GM19467 (cell line): ENCODE measurements at regions not wholly inside any gene's neighbourhood (a gene's known extent, or its start where the extent isn't known, plus 50 kb on each side); places are given as distances from the start of the nearest gene placed in this dataset.
"Not testable (repeated sequence)": the region's sequence is repeated elsewhere in the genome, so short reads cannot be mapped to it uniquely, and the experiment has no call there.

Experiments
- ATAC-seq: cut with Tn5 transposase; IDR thresholded peaks from one replicate; pipeline ENCODE4 v1.9.1; 2021; ENCODE audit warnings: mild to moderate bottlenecking, moderate library complexity; ENCODE audit not compliant: unreplicated experiment

DNA sequence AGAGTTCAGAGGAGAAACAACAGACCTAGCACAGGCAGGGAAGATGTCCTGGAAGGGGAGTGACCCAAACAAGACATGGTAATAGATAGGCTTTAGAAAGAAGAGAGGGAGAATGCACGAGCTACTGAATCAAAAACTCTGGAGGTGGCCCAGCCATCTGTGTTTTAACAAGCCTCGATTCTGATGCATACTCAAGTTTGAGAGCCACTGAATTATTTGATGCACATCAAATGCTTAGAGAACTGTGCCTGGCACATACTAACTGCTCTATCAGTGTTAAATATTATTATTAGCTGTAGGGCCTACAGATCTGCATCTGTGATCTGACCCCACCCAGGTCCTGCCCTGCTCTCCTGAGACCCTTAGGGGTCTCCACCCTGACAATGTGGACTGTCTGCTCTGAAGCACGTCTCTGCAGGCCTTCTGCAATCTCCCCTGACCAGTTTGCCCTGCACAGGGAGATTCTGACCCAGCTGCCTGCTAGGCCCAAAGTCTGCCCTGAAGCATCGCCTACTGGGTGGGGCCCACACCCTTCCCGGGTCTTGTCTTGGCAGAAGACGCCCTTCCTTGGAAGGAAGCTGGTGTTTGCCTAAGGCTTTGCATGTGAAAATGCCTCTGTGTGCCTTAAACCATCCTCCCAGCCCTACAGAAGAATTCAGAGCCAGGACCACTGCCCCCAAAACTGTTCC lies 201.5 kb upstream of the KLF3 start:
- no peak for ATAC-seq

DNA sequence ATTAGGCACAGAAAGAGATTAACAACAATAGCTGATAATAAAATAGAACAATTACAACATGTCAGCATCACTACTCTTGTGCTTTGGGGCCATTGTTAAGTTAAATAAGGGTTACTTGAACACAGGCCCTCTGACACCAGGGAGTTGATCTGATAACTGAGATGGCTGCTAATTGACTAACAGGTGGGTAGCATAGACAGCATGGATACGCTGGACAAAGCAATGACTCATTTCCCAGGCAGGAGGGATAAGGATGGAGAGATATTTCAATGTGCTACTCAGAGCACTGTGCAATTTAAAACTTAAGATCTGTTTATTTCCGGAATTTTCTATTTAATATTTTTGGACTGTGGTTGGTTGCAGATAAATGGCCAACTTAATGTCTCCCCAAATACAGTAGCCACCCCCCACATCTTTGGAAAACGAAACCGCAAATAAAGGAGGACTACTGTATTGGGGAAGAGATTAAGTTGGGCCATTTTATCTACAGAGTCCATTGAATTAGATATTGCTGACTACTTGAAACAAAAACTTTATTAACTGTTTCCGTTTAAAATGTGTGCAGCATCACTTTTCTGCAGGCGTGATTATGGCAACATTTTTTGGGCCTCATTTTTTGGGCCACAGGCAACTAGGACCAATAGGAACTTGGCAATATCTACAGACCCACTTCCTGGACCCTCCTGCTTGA lies 200.6 kb upstream of the KLF3 start:
- no peak for ATAC-seq

DNA sequence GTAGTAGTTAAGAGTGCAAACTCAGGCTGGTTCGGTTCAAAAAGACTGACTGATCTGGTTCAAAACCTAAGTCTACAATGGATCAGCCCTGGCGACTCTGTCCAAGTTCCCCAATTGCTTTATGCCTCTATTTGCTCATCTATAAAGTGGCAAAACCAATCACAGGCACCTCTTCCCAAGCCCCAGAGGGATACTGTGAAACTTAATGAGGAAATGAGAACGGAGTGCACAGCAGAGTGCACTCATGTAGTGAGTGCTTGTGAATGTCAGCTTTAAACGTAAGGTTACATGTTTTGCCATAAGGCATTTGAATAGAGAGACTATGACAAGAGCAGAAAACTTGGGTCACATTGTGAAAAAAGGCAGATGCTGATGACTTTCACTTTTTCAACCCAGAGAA lies 199.7 kb upstream of the KLF3 start:
- no peak for ATAC-seq

DNA sequence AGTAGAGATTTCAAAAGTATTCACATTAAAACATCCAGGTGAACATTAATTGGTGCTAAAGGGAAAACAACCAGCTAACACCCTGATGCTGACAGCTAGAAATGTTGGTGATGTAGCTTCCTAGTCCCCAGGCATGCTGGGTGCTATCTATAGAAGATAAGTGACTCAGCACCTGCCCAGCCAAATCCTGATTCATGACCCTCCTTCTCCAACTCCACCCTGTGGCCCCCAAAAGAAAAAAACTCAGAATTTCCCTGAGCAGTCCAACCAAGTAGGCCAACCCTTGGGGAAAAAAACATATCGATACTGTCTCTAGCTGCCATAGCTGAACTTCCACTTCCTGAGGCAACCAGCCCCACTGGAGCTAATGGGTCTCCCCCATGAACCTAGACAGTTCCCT lies 197.6 kb upstream of the KLF3 start:
- ATAC-seq = no peak

DNA sequence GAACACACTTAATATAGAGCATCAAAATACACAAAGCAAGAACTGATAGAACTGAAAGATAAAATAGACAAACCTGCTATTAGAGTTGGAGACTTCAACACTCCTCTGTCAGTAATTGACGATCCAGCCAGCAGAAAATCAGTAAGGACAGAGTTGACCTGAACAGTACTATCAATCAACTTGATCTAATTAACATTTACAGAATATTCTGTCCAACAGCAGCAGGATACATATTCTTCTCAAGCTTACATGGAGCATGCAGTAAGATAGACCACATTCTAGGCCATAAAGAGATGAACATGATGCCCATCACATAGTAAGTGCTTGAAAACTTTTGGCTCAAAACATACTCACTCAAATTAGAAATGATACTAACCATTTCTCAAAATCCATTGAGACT lies 196.7 kb upstream of the KLF3 start:
- no peak for ATAC-seq

DNA sequence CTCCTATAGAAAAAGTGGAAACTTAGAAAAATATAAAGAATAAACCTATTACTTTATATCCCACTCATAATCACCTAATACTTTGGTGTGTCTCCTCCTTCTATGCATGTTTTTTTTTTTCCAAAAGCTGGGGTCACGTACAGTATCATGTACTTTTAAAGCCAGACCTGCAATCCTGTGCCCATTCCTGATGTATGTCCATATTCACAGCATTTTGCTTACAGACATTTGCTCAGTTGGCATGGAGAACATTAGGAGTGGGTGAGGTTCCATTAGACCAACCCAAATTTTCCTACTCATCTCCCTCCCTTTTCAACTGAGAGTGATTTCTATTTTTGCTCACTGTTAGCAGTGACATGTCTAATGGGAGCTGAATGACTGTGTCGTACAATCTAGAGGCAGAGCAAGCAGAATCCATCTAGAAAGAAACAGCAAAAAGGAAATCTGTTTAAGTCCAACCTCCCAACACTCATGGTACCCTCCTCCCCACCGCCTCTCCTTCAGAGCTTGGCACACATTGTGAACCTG lies 195.6 kb upstream of the KLF3 start:
- ATAC-seq = no peak

DNA sequence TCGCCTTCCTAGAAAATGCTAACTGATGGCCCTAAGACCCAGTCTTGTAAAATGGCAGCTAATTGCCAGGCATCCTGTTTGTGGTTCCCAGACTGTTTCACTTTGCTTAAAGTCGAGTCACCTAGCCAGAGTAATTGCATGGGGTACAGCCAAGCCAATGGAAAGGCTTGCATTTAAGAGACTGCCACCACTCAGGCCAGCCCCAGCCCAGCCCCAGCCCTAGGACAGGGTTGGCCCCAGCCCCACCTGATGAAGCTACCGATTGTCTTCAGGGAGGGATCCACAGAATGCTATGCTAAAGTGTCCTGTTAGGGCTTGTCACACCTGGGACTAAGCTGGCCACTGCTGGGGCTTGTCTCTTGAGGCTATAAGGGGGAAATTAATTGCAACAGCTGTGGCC lies 194.6 kb upstream of the KLF3 start:
- ATAC-seq = no peak

DNA sequence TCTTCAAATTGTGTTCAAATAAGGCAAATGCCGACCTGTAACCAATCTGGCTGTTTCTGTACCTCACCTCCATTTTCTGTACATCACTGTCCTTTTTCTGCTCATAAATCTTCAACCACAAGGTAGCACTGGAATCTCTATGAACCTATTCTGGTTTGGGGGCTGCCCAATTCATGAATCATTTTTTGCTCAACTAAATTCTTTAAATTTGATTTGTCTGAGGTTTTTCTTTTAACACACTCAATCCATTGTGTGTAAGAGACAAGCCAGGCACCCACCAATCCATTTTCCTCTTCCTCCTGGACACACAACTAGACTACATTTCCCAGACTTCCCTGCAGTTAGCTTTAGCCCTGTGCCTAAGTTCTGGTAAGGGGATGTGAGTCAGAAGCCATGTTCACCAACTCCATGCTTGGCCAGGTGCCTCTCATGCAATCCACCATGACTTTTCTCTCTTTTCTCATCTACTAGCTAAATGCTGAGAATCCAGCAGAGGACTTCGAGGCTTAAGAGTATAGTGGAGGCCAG lies 193.2 kb upstream of the KLF3 start:
- no peak for ATAC-seq

DNA sequence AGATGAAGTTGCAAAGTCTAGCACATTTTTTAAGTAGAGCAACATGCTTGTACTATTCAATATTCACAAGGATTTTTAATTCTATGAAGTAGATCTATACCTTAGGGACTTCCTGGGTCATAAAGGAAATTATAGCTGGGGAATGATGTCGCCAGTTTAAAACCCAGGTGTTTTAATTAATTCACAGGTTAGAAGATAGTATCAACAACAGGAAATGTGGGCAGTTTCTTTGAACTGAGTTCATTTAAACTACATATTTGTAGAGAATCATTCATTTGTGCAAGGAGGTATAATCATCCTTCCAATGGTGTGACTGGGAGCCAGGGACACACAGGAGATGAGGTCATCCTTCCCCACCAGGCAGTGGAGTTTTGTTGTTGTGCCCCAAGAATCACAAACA lies 181.3 kb upstream of the KLF3 start:
- no peak for ATAC-seq

DNA sequence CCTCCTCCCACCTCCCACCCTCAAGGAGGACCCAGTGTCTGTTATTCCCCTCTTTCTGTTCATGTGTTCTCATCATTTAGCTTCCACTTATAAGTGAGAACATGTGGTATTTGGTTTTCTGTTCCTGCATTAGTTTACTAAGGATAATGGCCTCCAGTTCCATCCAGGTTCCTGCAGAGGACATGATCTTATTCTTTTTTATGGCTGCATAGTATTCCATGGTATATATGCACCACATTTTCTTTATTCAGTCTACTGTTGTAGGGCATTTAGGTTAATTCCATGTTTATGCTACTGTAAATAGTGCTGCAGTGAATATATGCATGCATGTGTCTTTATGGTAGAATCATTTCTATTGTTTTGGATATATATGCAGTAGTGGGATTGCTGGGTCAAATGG lies 180.4 kb upstream of the KLF3 start:
- ATAC-seq = not testable (repeated sequence)

DNA sequence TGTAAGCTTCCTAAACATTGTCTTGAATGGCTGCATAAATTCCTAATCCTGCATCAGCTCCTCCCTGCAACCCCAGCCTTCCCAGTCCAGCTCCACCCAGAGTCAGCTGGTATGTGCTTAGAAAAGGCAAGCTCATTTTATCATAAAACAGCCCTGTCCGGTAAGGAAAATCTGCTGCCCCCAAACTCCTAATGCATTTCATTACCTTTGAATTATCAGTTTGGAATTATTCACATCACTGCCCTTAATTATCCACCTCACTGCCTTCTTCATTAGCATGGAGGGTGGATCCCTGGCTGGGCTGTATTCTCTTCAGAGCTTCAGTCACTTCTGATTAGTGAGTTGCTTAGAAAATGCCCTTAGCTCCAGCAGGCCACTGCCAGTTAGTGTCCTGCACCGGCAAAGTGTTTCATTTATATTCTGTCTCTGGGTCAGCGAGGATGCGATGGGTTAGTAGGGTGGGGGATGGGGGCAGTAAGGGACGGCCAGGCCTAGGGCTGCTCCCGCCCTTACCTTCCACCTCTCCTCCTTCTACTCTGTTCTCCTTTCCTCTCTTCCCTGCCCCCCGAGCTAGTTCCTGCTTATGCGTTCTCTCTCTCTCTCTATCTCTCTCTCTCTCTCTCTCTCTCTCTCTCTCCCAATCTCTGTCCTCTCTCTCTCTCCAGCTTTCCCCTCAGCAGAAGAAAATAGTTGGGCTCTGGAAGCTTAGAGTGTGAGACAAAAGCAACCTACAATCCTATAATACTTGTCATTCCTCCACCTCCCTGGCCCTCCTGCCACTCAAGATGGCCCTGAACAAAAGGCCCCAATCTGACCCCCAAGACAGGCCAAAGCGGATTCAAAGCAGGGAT lies 174.8 kb upstream of the KLF3 start:
- no peak for ATAC-seq

DNA sequence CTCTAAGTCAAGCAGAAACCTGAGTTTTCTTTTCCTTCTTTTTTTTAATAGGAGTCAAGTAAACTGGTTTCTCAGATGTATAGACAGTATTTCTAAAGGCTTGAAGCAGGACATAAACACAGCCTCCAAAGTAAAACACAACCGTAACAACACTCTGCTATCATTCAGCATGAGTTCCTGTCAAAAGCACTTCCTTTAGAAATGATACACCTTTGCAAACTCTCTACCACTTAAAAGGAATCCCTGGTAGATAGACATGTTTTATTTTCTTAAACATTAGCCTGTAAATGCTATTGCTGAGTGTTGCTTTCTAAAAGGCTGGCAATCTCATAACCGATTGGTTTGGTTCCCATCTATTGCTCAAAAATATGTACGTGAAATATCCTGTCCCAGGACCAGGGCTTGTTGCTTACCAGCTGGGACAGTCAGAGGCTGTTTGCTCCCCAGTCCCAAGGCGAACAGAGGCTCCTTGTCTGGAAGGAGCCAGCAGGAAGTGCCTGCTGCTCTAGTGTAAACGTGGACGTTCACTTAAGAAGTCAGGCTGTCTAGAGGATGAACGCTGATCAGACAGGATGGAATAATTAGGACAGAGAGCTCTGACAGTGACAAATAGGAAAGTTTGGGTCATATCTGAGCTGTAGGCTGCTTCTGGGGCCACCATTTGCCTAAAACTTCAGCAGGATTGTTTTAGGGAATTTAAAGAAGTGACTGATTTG lies 173.9 kb upstream of the KLF3 start:
- no peak for ATAC-seq

DNA sequence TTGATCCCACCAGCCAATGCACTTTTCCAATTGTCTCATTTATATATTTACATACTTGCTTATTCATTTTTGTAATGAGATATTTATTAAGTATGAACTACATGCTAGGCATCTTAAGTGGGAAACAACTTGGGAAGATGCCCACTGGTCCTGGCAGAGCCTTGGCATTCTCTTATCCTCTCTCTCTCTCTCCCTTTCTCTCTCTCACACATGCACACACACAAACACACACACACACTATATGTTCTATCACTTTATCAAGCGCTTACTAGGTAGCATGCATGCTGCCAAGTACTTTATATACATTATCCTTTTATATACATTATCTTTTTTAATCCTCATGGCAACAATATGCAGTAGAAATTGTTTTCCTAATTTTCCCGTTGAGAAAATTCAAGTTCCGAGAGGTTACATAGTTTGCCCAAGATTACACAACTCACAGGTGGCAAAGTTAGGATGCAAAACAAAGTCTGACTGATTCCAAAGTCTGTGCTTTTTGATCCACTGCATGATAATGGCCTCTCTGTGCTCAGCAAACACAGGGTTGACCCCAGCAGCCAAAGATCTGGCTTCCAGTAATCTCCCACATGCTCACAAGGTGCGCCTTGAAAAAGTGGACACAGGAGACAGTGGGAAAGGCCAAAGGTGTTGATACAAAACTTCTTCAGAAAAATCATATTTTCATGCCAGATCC lies 173.1 kb upstream of the KLF3 start:
- ATAC-seq = no peak

DNA sequence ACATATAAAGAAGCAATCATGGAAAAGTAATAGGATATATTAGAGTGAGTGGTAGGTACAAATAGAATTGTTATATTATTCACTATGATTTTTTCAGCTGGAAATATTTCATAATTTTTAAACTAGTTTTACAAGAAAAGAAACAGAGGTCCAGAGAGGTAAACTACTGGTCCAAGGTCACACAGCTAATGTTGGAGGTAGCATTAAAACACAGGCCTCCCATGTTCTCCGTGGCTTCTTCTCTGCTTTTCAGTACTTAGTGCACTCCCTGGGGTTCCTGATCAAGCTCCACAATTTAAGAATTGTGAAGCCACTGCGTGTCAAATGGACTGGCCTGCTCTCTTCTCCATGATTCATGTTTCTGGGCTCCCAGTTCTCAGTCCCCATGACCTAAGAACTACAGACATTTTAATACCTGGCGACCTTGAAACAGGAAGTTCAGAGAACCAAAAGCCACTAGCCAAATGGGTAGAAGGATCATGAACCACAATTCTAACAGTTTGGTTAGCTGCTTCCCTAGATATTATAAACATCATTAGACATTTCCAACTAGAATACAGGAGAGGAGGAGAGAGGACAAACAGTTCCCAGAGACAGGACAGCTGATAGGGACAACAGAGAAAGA lies 172.0 kb upstream of the KLF3 start:
- no peak for ATAC-seq

DNA sequence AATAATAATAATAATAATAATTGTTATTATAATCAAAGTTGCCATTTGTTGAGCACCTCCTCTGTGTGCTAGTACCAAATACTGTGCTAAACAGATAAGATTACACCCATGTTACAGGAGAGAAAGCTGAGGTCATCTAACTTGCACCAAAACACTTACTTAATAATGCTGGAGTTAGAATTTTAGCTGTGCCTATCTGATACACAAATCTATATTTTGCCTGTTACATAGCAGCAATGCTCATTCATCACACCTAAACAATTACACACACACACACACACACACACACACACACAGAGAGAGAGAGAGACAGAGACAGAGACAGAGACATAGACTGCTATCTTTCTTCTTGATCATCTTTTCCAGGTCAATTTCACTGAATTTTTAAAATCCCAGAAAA lies 170.9 kb upstream of the KLF3 start:
- ATAC-seq = no peak

DNA sequence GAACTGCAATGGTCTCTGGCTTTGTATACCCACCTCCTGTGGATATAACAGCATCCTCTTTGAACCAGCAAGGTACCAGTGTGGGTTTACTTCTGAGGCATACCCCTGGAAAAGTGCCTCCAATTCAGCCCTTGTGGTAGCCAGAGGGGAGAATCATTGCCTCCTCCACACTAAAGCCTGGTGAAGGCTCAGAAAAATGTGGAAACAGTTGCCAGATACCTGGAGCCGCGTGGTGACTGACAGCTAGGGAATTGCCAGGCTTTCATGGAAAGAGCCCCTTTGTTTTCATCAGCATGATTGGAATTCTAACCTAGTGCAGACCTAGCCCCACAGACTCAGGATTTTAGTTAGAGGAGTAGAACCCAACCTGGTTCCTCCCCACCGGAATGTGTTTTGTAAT lies 168.6 kb upstream of the KLF3 start:
- no peak for ATAC-seq

DNA sequence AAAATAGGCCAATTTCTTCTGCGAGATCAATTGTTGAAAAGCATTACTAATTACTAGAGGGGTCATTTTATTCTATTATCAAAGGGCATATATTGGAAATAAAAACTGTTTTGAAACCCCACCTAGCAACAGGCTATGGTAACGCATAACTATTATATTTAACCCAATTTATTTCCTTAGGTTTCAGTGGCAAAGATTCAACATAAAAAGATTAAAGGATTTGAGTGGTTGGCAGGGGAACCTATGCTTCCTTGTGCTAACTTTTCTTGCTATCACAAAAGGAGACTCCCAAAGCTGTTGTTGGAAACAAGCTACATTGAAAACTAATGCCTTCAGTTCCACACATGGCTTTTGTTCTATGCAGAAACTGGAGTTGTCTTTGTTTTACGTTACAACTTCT lies 166.9 kb upstream of the KLF3 start:
- ATAC-seq = no peak

DNA sequence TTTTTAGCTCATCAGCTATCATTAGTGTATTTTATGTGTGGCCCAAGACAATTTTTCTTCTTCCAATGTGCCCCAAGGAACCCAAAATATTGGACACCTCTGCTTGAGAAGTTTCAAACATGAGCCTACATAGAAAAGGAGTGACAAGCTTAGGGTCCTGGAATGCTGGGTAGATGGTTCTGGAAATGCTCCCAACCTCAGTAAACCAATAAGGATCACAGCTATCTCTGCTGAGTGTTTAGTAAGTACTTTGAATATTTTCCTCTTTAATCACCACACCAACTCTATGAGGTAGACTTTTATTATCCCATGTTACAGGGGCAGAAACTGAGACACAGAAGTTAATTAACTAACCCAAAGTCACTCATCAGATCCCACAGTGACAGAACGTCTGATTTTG lies 164.9 kb upstream of the KLF3 start:
- no peak for ATAC-seq

DNA sequence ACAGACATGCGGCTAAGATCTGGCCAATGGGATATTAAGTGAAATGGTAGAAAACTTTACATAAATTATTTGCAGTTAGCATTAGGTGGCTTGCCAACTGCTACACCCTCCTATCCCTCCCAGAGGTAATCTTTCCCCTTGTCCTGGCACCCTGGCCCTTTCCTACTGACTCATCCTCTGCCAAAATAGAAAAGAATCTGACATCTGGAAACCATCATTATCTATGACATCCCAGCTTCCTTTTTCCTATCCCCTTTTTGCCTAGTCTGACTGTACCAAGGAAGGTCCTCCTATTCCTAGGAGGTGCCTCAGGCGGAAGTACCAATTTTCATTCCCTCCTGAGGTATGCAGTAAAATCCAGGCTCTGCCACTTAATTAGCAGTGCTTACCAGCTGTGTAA lies 163.6 kb upstream of the KLF3 start:
- no peak for ATAC-seq

DNA sequence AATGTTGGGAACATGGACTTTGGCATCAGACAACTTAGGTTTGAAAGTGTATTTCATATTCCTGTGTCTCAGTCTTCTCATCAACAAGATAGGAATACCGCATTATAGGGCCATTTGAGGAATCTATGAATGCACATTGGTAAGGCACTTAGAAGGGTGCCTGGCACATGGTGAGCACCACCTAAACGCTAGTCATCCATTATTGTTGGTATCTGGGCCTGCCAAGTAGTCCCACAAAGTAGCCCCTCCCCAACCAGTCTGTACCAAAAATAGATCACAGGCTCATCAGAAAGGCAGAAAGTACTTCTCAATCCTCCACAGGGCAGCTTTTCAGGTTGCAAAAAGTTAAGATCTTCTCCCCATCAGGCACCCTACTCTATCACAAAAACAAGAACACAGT lies 162.3 kb upstream of the KLF3 start:
- no peak for ATAC-seq
